ENCODE measurements at regions not wholly inside any gene's neighbourhood (a gene's known extent, or its start where the extent isn't known, plus 50 kb on each side); places are given as distances from the start of the nearest gene placed in this dataset.
"Not testable (repeated sequence)": the region's sequence is repeated elsewhere in the genome, so short reads cannot be mapped to it uniquely, and the experiment has no call there.

DNA sequence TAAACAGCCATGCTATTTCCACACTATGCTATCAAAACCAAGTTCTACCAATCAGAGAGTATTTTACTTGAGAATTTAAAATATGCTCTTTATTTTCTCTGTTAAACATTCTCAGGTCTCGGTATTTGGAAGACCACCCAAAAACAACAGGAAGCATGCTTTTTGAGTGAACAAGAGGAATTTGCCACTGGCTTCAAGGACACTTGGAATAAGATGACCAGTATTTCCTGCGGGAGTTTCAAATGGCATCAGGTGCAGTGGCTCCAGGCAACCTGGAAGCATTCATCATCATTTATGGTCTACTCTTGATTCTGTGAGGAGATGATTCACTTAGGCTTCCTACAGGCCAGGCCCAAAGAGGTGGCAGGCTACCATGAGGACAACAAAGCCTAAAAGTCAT is 305.7 kb upstream of the ATP11B start:
- no peak for DNase-seq (ENCODE audit: low read depth in 1 of 2, low spot score in 1 of 2)

DNA sequence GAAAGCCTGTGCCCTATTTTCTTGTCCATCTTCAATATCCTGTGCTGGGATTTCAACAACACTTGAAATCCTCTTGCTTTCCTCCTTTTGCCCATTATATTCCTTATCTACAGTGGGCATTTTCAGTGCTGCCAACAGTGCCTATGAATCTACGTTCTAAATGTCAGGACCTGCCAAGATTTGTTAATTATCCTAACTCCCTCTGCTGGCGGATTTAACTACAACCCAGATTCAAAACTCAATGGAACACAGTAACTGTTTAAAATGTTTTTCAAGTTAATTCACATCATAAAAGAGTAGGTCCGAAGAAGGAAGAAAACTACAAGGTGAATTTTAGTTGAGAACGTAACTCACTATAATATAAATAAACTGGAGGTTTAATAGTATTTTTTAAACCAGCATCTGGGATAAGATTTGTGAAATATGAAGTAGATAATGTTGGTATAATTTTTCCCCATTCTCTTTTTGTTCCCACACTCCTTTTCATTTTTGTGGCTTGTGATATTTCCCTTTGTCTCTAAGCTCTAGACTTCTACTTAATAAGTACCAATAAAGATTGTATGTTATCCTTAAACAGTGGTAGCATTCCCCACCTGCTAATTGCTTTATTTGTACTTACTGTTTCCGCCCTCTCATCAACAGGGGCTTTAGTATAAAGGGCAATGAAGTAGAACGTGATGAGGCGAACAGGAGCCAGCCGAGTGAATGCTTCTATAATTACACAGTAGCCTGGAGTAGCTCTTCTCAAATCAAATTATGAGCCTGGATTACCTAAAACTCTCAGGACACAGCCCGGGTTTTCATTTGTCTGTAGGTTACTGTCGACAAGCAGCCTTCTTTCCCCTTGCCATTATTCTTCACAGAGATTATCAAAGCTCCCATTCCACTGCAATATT is 302.5 kb upstream of the ATP11B start:
- no peak for DNase-seq (ENCODE audit: low read depth in 1 of 2, low spot score in 1 of 2)

DNA sequence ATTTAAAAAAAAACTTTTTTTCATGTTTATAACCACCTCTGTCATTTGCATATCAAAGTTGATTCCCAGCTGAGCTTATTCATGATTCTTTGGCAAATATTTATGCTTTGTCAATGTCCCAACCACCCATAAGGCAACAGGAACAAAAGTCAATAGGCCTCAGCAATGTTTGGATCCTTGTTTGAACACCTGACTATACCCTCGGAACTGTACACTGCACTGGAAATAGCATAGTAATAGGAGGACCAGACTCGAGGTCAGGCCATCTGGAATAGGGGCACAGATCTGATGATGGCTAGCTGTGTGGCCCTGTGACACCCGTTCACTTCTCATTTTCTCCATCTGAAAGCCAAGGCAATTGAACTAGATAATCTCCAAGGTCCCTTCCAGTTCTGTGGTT is 301.7 kb upstream of the ATP11B start:
- DNase-seq (ENCODE audit: low read depth in 1 of 2, low spot score in 1 of 2): no peak

- DNase-seq (ENCODE audit: low read depth in 1 of 2, low spot score in 1 of 2): no peak
These were observed 300.8 kb upstream of the ATP11B start for GRCh38 chr3:182492536-182492935.

DNA sequence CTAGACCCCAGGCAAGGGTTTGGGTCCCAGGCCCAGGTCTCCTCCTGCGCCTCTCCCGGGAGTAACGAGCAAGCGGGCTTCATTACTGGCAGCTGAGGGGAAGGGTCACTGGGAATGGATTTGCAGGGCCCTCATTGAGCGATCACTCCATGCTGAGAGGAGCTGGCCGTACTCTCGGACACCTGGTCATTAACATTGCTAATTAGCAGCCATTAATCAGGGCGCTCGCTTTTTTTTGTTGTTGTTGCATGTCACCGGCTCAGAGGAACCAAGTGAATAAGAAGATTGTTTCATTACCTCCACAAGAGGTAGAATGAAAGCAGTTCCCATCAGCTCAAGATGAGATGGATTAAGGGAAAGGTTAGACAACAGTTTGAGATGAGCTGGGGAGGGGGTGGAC is 293.0 kb upstream of the ATP11B start:
- DNase-seq (ENCODE audit: low read depth in 1 of 2, low spot score in 1 of 2): no peak

- no peak for DNase-seq (ENCODE audit: low read depth in 1 of 2, low spot score in 1 of 2)
These were observed 291.4 kb upstream of the ATP11B start for GRCh38 chr3:182501856-182502255.

- no peak for DNase-seq (ENCODE audit: low read depth in 1 of 2, low spot score in 1 of 2)
These were observed 289.9 kb upstream of the ATP11B start for GRCh38 chr3:182503401-182503800.

GRCh38 chr3:182508919-182509711 is 284.2 kb upstream of the ATP11B start:
- no peak for DNase-seq (ENCODE audit: low read depth in 1 of 2, low spot score in 1 of 2)

GRCh38 chr3:182509844-182510460 is 283.4 kb upstream of the ATP11B start:
- no peak for DNase-seq (ENCODE audit: low read depth in 1 of 2, low spot score in 1 of 2)

GRCh38 chr3:182514236-182514964 is 278.9 kb upstream of the ATP11B start:
- no peak for DNase-seq (ENCODE audit: low read depth in 1 of 2, low spot score in 1 of 2)

DNA sequence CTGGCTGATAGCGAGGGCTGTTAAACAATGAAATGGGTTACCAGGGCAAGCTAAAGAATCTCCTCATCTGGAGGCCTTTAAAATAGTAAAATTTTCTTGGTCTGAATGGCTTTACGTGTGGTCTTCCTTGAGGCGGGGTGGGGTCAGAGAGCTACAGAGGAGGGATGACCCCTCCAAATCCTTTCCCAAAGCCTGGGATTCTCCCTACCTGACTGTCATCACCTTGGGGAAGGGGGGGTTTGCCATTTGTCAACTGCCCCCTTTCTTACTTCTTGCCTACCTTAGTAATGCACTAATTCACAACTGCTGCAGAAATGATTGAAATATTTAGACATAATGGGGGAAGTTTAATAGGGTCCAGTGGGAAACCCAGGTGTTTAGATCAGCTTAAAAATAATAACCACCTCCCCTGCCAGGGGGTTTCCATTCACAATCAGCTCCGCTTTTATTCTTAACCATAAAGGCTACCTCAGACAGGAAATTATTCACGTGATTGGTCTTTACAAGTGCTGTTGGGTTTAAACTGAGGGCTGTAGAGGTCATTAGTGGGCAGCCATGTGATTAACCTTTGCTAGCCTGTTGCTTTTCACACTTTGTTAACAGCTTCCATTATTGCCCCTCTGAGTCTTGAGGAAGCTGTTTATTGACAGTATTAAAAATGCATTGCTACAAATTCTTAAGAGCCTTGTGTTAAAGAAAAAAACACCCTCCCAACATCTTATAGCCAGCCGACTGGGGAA is 276.5 kb upstream of the ATP11B start:
- DNase-seq (ENCODE audit: low read depth in 1 of 2, low spot score in 1 of 2): no peak

GRCh38 chr3:182519569-182519968 is 273.7 kb upstream of the ATP11B start:
- DNase-seq (ENCODE audit: low read depth in 1 of 2, low spot score in 1 of 2): no peak

GRCh38 chr3:182521339-182521738 is 272.0 kb upstream of the ATP11B start:
- no peak for DNase-seq (ENCODE audit: low read depth in 1 of 2, low spot score in 1 of 2)

GRCh38 chr3:182523424-182523823 is 269.9 kb upstream of the ATP11B start:
- DNase-seq (ENCODE audit: low read depth in 1 of 2, low spot score in 1 of 2): not testable (repeated sequence)

DNA sequence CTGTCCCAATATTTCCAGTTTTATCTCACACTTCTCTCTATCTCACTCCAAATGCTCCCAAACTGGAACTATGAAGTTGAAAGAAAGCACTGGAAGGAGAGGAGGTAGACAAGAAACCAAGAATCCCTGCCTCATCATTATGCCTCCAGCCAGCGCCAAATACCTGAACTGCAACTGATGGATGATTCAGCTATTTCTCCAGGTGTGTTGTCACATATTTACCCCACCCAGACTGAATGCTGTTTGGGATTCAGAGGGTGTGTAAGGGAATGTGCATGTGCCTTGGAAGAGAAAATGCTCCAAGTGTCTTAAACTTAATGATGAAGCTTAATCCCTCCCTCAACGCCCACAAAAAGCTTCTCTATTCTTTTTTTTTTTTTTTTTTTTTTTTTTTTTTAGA is 269.5 kb upstream of the ATP11B start:
- DNase-seq (ENCODE audit: low read depth in 1 of 2, low spot score in 1 of 2): no peak

DNA sequence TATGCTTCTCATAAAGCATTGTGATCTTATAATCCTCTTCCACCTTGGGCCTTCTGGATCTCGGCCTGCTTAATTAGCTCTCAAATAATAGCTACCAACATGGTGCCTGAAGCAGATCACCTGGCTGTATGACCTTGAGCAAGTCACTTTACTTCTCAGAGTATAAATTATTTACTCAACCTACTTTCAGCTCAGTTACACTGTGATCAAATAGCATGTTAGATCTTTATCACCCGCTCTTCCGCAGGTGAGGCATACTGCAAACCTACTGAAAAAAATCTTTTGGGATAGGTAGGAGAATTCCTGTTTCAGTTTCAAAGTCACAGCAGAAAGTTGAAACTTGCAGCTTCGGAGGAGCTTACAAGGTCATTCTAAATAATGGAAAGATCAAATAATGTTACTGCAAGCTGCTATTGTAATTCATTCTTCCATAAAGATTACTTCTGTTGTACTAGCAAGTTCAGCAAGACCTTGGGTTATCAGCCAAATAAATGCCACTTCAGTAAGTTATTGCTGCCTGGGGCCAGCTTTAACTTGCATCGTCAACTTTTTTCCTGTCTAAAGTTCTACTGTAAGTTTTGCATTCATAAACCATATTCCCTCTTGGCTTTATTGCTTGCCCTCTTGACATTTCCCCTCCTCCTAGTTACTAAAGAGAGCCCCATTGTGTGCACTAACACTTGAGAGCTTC is 268.4 kb upstream of the ATP11B start:
- DNase-seq (ENCODE audit: low read depth in 1 of 2, low spot score in 1 of 2): no peak

DNA sequence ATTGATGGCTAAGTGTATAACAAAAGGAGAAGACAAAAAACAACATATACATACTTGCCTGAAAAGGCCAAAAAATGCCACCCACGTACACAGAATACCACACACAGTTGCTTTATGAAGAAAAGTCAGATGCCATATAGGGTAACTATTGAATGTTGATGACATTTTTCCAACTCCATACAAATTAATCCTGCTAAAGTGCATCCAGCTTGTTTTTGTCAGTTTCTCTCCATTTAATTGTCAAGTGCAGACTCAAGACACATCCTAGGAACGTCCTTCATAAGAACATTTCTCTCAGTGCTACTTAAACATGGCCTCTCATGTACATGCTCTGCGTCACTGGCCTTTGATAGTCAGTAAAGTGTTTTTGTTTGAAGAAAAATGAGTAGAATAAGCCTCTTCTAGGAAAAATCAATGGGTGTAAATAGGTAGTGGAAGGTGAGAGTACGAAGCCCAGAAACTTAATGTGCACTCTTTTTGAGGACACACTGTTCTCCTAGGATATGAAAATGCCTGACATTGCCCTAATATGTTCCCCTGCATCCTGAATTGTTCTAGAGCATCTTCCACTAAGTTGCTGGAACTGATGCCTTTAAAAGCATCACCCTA is 267.4 kb upstream of the ATP11B start:
- no peak for DNase-seq (ENCODE audit: low read depth in 1 of 2, low spot score in 1 of 2)

DNA sequence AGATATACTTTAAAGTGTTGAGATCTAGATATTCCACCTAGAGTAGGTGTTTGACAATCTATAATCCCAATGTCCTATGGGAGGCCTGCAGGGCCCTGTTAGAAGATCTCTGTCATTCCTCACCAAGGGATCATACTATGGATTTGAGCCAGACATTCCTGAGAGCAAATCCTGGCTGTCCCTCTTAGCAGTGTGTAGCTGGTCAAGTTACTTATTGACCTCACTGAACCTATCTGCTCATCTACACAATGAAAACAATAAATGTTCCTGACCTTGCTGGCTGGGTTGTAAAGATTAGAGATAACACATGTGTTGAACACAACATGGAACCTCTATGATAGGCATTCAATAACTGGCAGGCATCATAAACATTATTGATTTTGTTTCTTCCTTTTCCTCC is 265.6 kb upstream of the ATP11B start:
- no peak for DNase-seq (ENCODE audit: low read depth in 1 of 2, low spot score in 1 of 2)

DNA sequence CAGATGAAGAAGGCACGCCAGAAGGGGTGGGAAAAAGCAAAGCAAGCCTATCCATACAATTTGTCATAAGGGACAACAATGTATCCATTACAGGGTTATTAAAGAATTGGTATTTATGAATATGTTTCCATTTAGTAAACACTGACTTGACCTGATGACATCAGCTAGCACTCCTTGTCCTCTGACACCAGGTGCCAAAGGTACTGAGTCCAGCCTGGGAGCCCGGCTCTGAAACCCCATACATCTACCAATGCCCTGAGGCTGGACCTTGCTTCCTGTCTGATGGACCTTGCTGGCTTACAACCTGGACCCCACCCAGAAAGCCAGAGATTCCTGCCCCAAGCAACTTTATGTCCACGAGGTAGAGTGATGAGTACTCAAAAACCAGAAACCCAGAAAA is 263.0 kb upstream of the ATP11B start:
- DNase-seq (ENCODE audit: low read depth in 1 of 2, low spot score in 1 of 2): no peak

GRCh38 chr3:182533394-182533793 is 259.9 kb upstream of the ATP11B start:
- no peak for DNase-seq (ENCODE audit: low read depth in 1 of 2, low spot score in 1 of 2)

Measured in activated T-helper 1 cell treated with anti-CD3 and anti-CD28 coated beads, Interleukin-2, amount 50 U/mL, for 16 hours (primary cell).